ENCODE measurements at regions not wholly inside any gene's neighbourhood (a gene's known extent, or its start where the extent isn't known, plus 50 kb on each side); places are given as distances from the start of the nearest gene placed in this dataset.

- no peaks in the 10 kb centered on the region for H4K20me1 ChIP-seq (ENCODE audit: control insufficient read depth, insufficient read depth, insufficient read length)
- no peak overlapping the region for H2BK20ac ChIP-seq (ENCODE audit: low read depth, low read length, poor library complexity, severe bottlenecking)
- no peaks in the 10 kb centered on the region; the same call in 1 of the 2 replicates for H3K4me1 ChIP-seq (ENCODE audit: insufficient read depth, low read length)
- no peak overlapping the region for H2BK120ac ChIP-seq (ENCODE audit: low read depth, low read length, poor library complexity, severe bottlenecking)
- no peak overlapping the region for H3K56ac ChIP-seq (ENCODE audit: insufficient read length, low read depth, low read length)
- H3K4me2 ChIP-seq (ENCODE audit: insufficient read depth, insufficient read length, low read length): peak overlapping the region; percentile 33
- H3T11ph ChIP-seq (ENCODE audit: low read length): no peak overlapping the region
- H4K5ac ChIP-seq (ENCODE audit: insufficient read length, low read depth, low read length): no peak overlapping the region
- no peaks in the 10 kb centered on the region for H3K36me3 Mint-ChIP-seq (ENCODE audit: insufficient read depth in 1 of 3, low read depth in 3 of 3)
- no peak overlapping the region for H3K14ac ChIP-seq (ENCODE audit: insufficient read depth, low read length)
- no peak overlapping the region for H4K91ac ChIP-seq (ENCODE audit: insufficient read length, low read depth, low read length)
- H3K4me1 Mint-ChIP-seq: peaks cover 19 to 28% of the 10 kb centered on the region in 2 experiments
- no peak overlapping the region for H2BK12ac ChIP-seq (ENCODE audit: insufficient read length, low read depth, low read length)
- no peak overlapping the region for H3K4me3 Mint-ChIP-seq
- no peaks in the 10 kb centered on the region for H3K27me3 ChIP-seq (ENCODE audit: insufficient read depth, low read length)
- H3K27me3 Mint-ChIP-seq (ENCODE audit: low read depth): no peaks in the 10 kb centered on the region
- H3K23ac ChIP-seq (ENCODE audit: insufficient read length, low read depth, low read length): no peak overlapping the region
- TF ChIP-seq, protein P1, sequence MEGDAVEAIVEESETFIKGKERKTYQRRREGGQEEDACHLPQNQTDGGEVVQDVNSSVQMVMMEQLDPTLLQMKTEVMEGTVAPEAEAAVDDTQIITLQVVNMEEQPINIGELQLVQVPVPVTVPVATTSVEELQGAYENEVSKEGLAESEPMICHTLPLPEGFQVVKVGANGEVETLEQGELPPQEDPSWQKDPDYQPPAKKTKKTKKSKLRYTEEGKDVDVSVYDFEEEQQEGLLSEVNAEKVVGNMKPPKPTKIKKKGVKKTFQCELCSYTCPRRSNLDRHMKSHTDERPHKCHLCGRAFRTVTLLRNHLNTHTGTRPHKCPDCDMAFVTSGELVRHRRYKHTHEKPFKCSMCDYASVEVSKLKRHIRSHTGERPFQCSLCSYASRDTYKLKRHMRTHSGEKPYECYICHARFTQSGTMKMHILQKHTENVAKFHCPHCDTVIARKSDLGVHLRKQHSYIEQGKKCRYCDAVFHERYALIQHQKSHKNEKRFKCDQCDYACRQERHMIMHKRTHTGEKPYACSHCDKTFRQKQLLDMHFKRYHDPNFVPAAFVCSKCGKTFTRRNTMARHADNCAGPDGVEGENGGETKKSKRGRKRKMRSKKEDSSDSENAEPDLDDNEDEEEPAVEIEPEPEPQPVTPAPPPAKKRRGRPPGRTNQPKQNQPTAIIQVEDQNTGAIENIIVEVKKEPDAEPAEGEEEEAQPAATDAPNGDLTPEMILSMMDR (conservative IDR thresholded peaks at IDR 0.05): no peak
- no peak overlapping the region for H2BK5ac ChIP-seq (ENCODE audit: insufficient read length, low read length)
- no peak overlapping the region for H3K18ac ChIP-seq (ENCODE audit: insufficient read length, low read depth, low read length)
- no peaks in the 10 kb centered on the region for H3K9me3 ChIP-seq (ENCODE audit: control insufficient read depth, low read depth, low read length)
- WGBS (ENCODE audit: extremely low coverage, insufficient read length, low lambda C conversion rate): no CpG with 5 or more reads among the region's 1 CpG
- no peaks in the 10 kb centered on the region for H3K23me2 ChIP-seq (ENCODE audit: insufficient read length, low read depth, low read length, poor library complexity, severe bottlenecking)
- DNase-seq: peak; percentile 29
- H2BK15ac ChIP-seq (ENCODE audit: low read depth, low read length): no peak overlapping the region
- H3K27ac Mint-ChIP-seq: no peak overlapping the region
- H3K79me1 ChIP-seq (ENCODE audit: insufficient read depth, low read depth, low read length, poor library complexity, severe bottlenecking): no peaks in the 10 kb centered on the region
- H2AK5ac ChIP-seq (ENCODE audit: insufficient read length, low read length): no peak overlapping the region
- H2AFZ ChIP-seq (ENCODE audit: low read length): no peak overlapping the region
- H3K27ac ChIP-seq (ENCODE audit: insufficient read length, low read depth, low read length): no peak overlapping the region
- no peaks in the 10 kb centered on the region for H3K79me2 ChIP-seq (ENCODE audit: insufficient read depth, low read length)
- H4K8ac ChIP-seq (replicated peaks; ENCODE audit: insufficient read length, low read depth, low read length): no peak overlapping the region
- no peak overlapping the region for H3K9ac ChIP-seq (ENCODE audit: extremely low read depth, insufficient read length, low read length)
- no peaks in the 10 kb centered on the region; a peak in 1 of 5 replicates for H3K9me3 Mint-ChIP-seq
- no peak overlapping the region for H3K4ac ChIP-seq (ENCODE audit: low read depth, low read length)
Observed at GRCh38 chr14:25896777-25897176, 701.1 kb downstream of the NOVA1 start.

All from H9 (cell line).